ENCODE measurements at regions not wholly inside any gene's neighbourhood (a gene's known extent, or its start where the extent isn't known, plus 50 kb on each side); places are given as distances from the start of the nearest gene placed in this dataset.

DNA sequence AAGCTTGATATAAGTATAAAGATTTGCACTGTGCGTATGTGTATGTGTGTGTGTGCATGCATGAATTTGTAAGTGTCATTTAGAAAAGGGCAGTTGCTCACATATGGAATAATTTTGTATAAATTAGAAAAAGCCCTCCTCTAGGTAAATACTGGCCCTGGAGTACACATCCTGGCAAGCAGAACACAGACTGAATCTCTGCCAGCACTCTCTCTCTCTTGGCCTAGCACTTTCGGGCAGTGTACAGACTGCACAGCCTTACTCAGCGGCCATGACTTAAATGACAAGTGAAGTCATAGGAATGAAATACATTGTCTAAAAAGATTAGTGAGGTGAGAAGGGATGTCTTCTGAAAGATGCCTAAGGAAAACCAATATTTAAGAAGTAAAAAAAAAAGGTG lies 214.1 kb downstream of the RDH14 start:
- TF ChIP-seq RAD21 (IDR thresholded peaks at IDR 0.05; ENCODE audit: low read length) = no peak
- no peak for TF ChIP-seq FOS (IDR thresholded peaks at IDR 0.05; ENCODE audit: low read depth, low read length)
- TF ChIP-seq, protein P1, sequence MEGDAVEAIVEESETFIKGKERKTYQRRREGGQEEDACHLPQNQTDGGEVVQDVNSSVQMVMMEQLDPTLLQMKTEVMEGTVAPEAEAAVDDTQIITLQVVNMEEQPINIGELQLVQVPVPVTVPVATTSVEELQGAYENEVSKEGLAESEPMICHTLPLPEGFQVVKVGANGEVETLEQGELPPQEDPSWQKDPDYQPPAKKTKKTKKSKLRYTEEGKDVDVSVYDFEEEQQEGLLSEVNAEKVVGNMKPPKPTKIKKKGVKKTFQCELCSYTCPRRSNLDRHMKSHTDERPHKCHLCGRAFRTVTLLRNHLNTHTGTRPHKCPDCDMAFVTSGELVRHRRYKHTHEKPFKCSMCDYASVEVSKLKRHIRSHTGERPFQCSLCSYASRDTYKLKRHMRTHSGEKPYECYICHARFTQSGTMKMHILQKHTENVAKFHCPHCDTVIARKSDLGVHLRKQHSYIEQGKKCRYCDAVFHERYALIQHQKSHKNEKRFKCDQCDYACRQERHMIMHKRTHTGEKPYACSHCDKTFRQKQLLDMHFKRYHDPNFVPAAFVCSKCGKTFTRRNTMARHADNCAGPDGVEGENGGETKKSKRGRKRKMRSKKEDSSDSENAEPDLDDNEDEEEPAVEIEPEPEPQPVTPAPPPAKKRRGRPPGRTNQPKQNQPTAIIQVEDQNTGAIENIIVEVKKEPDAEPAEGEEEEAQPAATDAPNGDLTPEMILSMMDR (conservative IDR thresholded peaks at IDR 0.05; ENCODE audit: low read depth, low read length) = no peak
- TF ChIP-seq POLR2A (IDR thresholded peaks at IDR 0.05; ENCODE audit: low read depth, low read length) = no peak
- TF ChIP-seq MAFK (IDR thresholded peaks at IDR 0.05; ENCODE audit: low read depth, low read length) = no peak
- TF ChIP-seq, protein P2, sequence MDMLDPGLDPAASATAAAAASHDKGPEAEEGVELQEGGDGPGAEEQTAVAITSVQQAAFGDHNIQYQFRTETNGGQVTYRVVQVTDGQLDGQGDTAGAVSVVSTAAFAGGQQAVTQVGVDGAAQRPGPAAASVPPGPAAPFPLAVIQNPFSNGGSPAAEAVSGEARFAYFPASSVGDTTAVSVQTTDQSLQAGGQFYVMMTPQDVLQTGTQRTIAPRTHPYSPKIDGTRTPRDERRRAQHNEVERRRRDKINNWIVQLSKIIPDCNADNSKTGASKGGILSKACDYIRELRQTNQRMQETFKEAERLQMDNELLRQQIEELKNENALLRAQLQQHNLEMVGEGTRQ (IDR thresholded peaks at IDR 0.05; ENCODE audit: low read depth, low read length) = no peak

All from IMR-90 (cell line).